Raji (cell line): ENCODE measurements at regions not wholly inside any gene's neighbourhood (a gene's known extent, or its start where the extent isn't known, plus 50 kb on each side); places are given as distances from the start of the nearest gene placed in this dataset.

ENCODE experiments used
- POLR2A ChIP-seq: IDR thresholded peaks from 2 replicates; pipeline ENCODE4 v1.6.1; 2011; ENCODE audit warnings: low read depth, low read length, control low read depth; ENCODE audit not compliant: insufficient read depth

DNA sequence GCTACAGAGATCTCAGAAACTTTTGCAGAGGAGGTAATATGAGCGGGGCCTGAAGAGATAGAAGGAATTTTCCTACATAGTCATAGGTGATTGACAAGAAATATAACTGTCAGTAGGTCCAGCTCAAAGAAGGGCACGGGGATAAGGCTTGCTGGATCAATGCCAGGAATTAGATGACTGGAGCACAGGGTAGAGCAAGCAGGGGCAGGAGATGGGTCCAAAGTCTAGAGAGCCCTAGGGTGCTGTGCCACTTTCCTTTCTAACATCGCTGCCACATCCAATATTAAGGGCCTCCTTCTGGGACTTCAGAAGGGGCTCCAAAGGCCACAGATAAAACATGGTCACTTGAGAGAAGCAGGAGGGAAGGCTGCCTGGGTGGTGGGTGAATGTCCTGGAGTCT lies 402.2 kb downstream of the MID1IP1 start:
- TF ChIP-seq POLR2A: no peak

DNA sequence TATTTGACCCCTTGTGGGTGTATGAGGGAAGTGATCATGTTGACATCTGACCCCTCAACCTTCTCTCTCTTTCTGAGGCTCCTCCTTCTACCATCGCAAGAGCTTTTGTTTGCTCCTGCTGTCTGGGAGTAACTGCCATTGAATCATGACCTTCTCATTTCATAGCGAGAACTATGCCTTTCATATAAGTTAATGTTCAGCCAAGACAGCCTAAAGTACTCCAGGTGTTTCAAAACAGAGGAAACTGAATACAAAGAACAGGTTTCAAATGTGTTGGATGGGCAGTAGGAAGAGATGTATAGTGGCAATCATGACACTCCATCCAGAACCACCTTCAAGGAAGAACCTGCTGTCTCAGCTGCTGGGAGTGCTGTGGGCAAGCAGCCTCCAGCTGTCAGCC lies 403.1 kb downstream of the MID1IP1 start:
- TF ChIP-seq POLR2A: no peak

DNA sequence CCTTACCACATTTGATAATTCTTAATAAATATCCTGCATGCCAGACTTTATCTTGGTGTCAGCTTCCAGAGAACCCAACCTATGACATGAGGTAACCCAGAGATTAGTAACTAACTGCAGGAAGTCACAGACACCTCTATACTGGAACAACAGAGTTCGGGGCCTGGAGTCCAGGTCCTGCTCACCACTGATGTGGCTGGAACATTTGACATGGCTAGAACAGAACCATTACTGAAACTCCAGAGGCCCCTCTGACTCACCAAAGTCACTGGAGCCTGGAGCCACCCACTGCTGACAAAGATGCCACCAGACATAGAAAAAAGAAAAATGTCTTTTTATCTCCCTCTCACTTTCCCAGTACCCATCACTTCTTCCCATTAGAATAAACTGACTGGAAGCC lies 403.7 kb downstream of the MID1IP1 start:
- TF ChIP-seq POLR2A: no peak

DNA sequence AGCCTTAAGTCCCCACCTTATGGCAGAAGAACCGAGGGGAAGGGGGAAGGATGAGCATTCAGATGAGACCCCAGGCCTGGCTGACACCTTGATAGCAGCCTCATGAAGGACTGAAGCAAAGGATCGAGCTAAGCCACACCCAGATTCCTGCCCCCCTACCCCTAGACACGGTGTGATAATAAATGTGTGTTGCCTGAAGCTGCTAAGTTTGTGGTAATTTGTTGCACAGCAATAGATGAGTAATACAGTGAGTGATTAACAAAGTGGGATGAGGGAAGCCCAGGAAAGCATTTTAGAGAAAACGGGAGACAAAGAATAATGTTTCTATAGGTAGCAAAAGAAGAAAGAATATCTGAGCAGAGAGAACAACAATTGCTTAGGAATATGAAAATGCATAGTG lies 404.2 kb downstream of the MID1IP1 start:
- no peak for TF ChIP-seq POLR2A

GRCh38 chrX:39206399-39207145 lies 405.3 kb downstream of the MID1IP1 start:
- TF ChIP-seq POLR2A: no peak

GRCh38 chrX:39211501-39211900 lies 410.2 kb downstream of the MID1IP1 start:
- TF ChIP-seq POLR2A: no peak

- TF ChIP-seq POLR2A: no peak
Measured at GRCh38 chrX:39212456-39212855, 411.2 kb downstream of the MID1IP1 start.

DNA sequence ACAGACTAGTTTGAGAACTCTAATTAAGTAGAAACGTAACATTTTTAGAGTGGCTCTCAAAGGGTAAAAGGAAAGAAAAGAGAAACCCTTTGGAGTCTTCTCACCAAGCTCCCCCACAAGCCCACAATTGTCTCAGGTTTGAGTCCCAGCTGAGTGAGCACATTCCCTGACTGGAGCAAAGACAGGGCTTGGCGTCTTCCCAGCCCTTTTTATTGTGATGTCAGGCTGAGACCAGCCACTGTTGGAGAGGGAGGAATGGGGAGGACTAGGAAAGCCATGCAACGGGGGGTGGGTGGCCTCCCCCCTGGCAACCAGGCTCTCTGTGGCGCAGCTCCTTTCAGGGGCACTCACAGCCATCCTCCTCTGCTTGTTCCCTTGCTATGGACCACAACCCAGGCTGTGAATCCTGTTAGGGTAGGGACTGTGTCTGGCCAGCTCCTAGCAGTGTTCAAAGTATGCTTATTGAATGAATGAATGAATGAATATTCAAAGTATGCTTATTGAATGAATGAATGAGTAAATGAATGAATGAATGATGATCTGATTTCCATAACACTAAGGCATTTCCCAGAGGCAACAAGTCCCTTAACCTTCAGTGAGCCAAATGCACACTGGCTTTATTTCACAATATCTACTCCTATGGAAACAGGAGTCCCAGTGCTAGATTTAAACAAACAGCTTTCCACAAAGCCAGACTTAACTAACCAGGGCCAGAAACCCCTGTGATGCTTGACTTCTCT lies 413.3 kb downstream of the MID1IP1 start:
- no peak for TF ChIP-seq POLR2A

DNA sequence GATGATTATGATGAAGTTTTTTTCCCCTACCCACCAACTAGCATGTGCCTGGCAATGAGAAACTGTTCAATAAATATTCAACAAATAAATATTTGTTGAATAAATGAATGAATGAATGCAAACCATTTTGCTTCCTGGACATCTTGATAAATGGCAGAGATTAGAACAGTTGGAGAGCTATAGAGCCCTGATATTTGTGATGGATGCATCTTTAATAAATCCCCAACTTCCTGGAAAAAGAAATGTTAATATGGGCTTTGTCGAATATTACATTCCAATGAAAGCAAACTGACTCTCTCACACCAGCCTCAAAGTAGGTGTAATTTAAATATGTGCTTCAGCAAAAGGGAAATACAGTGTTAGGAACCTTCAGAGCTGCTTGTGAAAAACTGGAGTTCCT lies 419.7 kb downstream of the MID1IP1 start:
- TF ChIP-seq POLR2A: no peak

DNA sequence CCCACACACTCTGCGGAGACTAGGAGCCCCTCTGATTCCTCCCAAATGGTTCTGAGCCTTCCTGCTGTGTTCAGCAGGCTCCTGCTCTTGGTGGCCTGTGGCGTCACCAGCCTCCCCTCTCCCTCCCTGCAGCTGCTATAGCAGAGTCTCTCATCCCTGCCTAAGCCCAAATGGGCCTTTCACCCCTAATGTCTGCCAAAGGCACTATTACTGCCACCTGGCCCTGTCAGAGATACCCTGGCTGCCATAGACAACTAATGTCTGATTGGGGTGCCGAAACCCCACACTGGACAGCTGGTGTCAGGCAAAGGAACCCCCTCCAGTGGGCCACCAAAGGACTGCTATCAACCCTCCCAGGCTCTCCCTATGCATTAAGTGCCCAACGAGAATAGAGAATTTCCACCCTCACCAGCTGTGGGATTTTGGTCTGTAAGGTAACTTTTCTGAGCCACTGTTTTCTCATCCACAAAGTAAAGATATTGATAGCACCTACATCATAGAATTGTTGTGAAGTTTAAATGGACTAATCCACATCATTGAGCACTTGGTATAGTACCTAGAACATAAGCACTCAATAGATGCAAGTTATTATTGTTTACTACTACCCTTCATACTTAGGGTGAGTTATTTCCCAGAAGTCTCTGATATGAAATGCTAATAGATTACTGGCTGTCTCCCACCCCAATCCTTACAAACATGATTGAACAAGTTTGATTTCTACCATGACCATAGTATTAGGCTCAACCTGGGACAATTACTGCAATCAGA lies 421.3 kb downstream of the MID1IP1 start:
- no peak for TF ChIP-seq POLR2A

- no peak for TF ChIP-seq POLR2A
Measured at GRCh38 chrX:39226251-39226650, 425.0 kb downstream of the MID1IP1 start.

GRCh38 chrX:39227371-39227770 lies 426.1 kb downstream of the MID1IP1 start:
- no peak for TF ChIP-seq POLR2A

GRCh38 chrX:39238006-39238405 lies 436.7 kb downstream of the MID1IP1 start:
- no peak for TF ChIP-seq POLR2A

DNA sequence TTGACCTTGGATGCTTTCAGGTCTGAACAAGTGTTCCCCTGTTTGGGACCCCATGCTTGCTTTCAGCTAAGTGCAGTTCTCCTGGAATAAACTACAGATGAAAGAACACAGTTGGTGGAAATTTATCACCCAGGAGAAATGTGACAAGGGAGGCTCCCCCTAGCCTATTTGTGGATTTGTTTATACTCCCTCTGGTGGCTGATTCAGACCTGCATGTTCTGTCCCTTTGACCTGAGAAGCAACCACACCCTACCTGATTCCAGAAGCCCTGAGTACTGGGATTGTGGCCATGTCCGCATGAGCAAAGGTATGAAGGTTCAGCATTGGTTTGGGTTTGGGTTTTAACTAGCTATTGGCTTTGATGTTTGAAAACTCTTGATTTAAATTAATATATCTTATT lies 440.9 kb downstream of the MID1IP1 start:
- no peak for TF ChIP-seq POLR2A

- no peak for TF ChIP-seq POLR2A
Measured at GRCh38 chrX:39244147-39244546, 442.9 kb downstream of the MID1IP1 start.

DNA sequence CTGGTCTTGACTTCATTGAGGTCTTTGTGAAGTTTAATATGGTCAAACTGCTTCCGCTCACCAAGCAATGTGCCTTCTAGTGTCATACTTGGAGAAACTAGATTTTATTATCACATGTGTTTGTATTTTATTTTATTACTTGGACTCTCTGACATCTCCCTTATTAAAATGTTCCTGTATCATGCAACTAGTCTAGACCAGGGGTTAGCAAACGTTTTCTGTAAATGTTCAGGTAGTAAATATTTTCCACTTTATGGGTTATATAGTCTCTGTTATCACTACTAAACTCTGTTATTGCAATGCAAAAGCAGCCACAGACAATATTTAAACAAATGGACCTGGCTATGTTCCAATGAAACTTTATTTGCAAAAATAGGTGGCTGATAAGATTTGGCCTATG lies 443.8 kb downstream of the MID1IP1 start:
- TF ChIP-seq POLR2A: no peak
